B cell (primary cell): ENCODE measurements at regions not wholly inside any gene's neighbourhood (a gene's known extent, or its start where the extent isn't known, plus 50 kb on each side); places are given as distances from the start of the nearest gene placed in this dataset.

Experiments
- ATAC-seq: fragments of 200-7000 bp; cut with Tn5 transposase; one replicate; pipeline ENCODE4 v1.10.0; 2021; ENCODE audit warnings: low read depth, mild to moderate bottlenecking, moderate number of reproducible peaks, moderate library complexity
- CTCF ChIA-PET: fragments of 350-600 bp; sonication (Branson Sonifier 250); formaldehyde crosslinking; loops from one replicate; lab custom pipeline; 2021; ENCODE audit warnings: antibody characterized with exemption, inconsistent platforms; lab: Charles Lee
- POLR2A ChIA-PET: fragments of 350-600 bp; sonication (Branson Sonifier 250); formaldehyde crosslinking; loops from one replicate; lab custom pipeline; 2021; ENCODE audit warnings: antibody characterized with exemption; lab: Charles Lee
- DNase-seq: peaks from one replicate; pipeline ENCODE4 v3.0.0; 2013
- H2AFZ ChIP-seq: 2 replicates; pipeline ENCODE4 v1.6.1; 2012; ENCODE audit warnings: mild to moderate bottlenecking, low read depth, low read length; ENCODE audit not compliant: insufficient read depth, poor library complexity, severe bottlenecking
- H3K27ac ChIP-seq, 2 donors: 1 replicate in 1 of 2; 2 replicates in 1 of 2; pipeline ENCODE4 v1.5.1; 2012 to 2013; ENCODE audit warnings: low read length in 2 of 2, mild to moderate bottlenecking in 2 of 2, moderate library complexity in 1 of 2
- H3K27me3 ChIP-seq, 4 experiments: fragments of 200-600 bp in 1 of 4; sonication (generic) in 1 of 4; replicated peaks in 1 of 4; 1 replicate in 2 of 4; 2 replicates in 2 of 4; pipeline versions ENCODE4 v1.6.1 to v1.7.0; 2013 to 2016; ENCODE audit warnings: low read length in 3 of 4, mild to moderate bottlenecking in 2 of 4, mixed read lengths in 1 of 4, moderate library complexity in 1 of 4; ENCODE audit not compliant: insufficient read depth in 4 of 4, control insufficient read depth in 3 of 4; ENCODE audit errors: control extremely low read depth in 1 of 4
- H3K36me3 ChIP-seq, 2 experiments: replicated peaks in 1 of 2; 1 replicate in 1 of 2; 2 replicates in 1 of 2; pipeline versions ENCODE4 v1.6.1 to v1.7.1; 2013; ENCODE audit warnings: low read length in 1 of 2; ENCODE audit not compliant: insufficient read depth in 2 of 2, control insufficient read depth in 1 of 2; ENCODE audit errors: control extremely low read depth in 1 of 2, extremely low read depth in 1 of 2
- H3K4me1 ChIP-seq, 2 donors: fragments of 200-600 bp in 1 of 2; sonication (generic) in 1 of 2; 1 replicate in 1 of 2; 2 replicates in 1 of 2; pipeline versions ENCODE4 v1.5.1 to v1.6.1; 2013 to 2017; ENCODE audit warnings: low read length in 2 of 2; ENCODE audit not compliant: control insufficient read depth in 2 of 2, insufficient read depth in 2 of 2
- H3K4me2 ChIP-seq: replicated peaks from 2 replicates; pipeline ENCODE3; 2012; ENCODE audit warnings: mild to moderate bottlenecking, low read depth, low read length; ENCODE audit not compliant: poor library complexity, severe bottlenecking
- H3K4me3 ChIP-seq, 5 experiments: fragments of 200-600 bp in 1 of 5; sonication (generic) in 1 of 5; 1 replicate in 3 of 5; 2 replicates in 2 of 5; pipeline versions ENCODE4 v1.5.1 to v1.7.0; 2011 to 2016; ENCODE audit warnings: low read length in 4 of 5, mild to moderate bottlenecking in 4 of 5, low read depth in 2 of 5, control low read depth in 1 of 5, moderate library complexity in 1 of 5; ENCODE audit not compliant: insufficient read depth in 1 of 5; ENCODE audit errors: control extremely low read depth in 1 of 5, extremely low read depth in 1 of 5
- H3K79me2 ChIP-seq: fragments of 200-600 bp; sonication (generic); one replicate; pipeline ENCODE4 v1.6.0; 2016; ENCODE audit warnings: low read length; ENCODE audit not compliant: control insufficient read depth, insufficient read depth
- H3K9ac ChIP-seq: fragments of 200-600 bp; sonication (generic); 2 replicates; pipeline ENCODE4 v1.6.1; 2017; ENCODE audit warnings: mild to moderate bottlenecking, low read length, moderate library complexity
- H3K9me3 ChIP-seq, 3 donors: one replicate each; pipeline versions ENCODE4 v1.6.1 to v1.7.1; 2013; ENCODE audit warnings: low read length in 2 of 3; ENCODE audit not compliant: control insufficient read depth in 2 of 3, insufficient read depth in 1 of 3; ENCODE audit errors: control extremely low read depth in 1 of 3
- H4K20me1 ChIP-seq: 2 replicates; pipeline ENCODE4 v1.6.0; 2012; ENCODE audit warnings: mild to moderate bottlenecking, low read length; ENCODE audit not compliant: insufficient read depth, control insufficient read depth, poor library complexity, severe bottlenecking
- H3K27ac Mint-ChIP-seq: one replicate; pipeline ENCODE4 v1.8.0; 2021; ENCODE audit warnings: mixed read lengths
- H3K27me3 Mint-ChIP-seq: one replicate; pipeline ENCODE4 v1.8.0; 2021; ENCODE audit warnings: mixed read lengths
- H3K4me1 Mint-ChIP-seq: one replicate; pipeline ENCODE4 v1.8.0; 2021; ENCODE audit warnings: mixed read lengths
- H3K4me3 Mint-ChIP-seq: one replicate; pipeline ENCODE4 v1.8.0; 2021; ENCODE audit warnings: mixed read lengths
- H3K9me3 Mint-ChIP-seq: one replicate; pipeline ENCODE4 v1.8.0; 2022; ENCODE audit warnings: mixed read lengths; ENCODE audit not compliant: insufficient read depth
- EZH2 ChIP-seq: IDR thresholded peaks from 2 replicates; pipeline ENCODE4 v1.6.1; 2012; ENCODE audit warnings: borderline replicate concordance, low read depth, mild to moderate bottlenecking, moderate library complexity, low read length; ENCODE audit not compliant: insufficient read depth, poor library complexity, severe bottlenecking
- WGBS: methylation state at CpG from one replicate; pipeline ENCODE4 v1.1.5; 2013; ENCODE audit warnings: missing lambda C conversion rate; ENCODE audit not compliant: insufficient coverage; 5-methylcytosine and 5-hydroxymethylcytosine counted together
- intact Hi-C: fragments of 100-400 bp; cut with micrococcal nuclease; formaldehyde crosslinking; loops from one replicate; pipeline ENCODE4 v1.10.0; 2022
- TF ChIP-seq, protein P1 (sequence below): fragments of 200-600 bp; IDR thresholded peaks from one replicate; pipeline ENCODE4 v1.8.0; 2022; ENCODE audit warnings: antibody characterized with exemption, mild to moderate bottlenecking

DNA sequence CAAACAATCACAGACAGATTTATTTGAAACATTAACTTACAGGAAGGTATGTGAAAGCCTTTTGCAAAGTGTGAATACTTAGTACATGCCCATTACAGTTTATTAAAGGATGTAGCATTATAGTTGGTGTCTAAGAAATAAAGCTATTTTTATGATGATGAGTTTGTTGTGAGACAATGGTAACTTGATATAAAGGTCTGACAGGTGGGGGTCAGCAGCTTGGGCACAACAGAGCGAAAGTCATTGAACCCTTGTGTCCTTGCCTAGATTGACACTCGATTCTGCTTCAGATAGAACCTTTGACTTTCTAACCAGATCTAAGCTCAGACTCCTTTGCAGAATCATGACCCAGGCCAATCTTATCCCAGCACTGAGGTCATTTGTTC is 777.9 kb downstream of the NTRK3 start:
- H3K9me3 ChIP-seq = no peaks in the 10 kb centered on the region
- no peak overlapping the region for H3K27ac ChIP-seq
- TF ChIP-seq, protein P1, sequence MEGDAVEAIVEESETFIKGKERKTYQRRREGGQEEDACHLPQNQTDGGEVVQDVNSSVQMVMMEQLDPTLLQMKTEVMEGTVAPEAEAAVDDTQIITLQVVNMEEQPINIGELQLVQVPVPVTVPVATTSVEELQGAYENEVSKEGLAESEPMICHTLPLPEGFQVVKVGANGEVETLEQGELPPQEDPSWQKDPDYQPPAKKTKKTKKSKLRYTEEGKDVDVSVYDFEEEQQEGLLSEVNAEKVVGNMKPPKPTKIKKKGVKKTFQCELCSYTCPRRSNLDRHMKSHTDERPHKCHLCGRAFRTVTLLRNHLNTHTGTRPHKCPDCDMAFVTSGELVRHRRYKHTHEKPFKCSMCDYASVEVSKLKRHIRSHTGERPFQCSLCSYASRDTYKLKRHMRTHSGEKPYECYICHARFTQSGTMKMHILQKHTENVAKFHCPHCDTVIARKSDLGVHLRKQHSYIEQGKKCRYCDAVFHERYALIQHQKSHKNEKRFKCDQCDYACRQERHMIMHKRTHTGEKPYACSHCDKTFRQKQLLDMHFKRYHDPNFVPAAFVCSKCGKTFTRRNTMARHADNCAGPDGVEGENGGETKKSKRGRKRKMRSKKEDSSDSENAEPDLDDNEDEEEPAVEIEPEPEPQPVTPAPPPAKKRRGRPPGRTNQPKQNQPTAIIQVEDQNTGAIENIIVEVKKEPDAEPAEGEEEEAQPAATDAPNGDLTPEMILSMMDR = no peak
- no peak for TF ChIP-seq EZH2
- Mint-ChIP-seq H3K27ac (no peak overlapping the region), H3K9me3 (peaks cover 2% of the 10 kb centered on the region), H3K4me1 (no peaks in the 10 kb centered on the region), H3K27me3 (no peaks in the 10 kb centered on the region), H3K4me3 (no peak overlapping the region)
- H2AFZ ChIP-seq = no peak overlapping the region
- no peak for ATAC-seq
- H3K27me3 ChIP-seq = no peaks in the 10 kb centered on the region
- intact Hi-C loops = no loop called here
- WGBS = 78% methylated on average over 2 of the region's 2 CpGs
- no peaks in the 10 kb centered on the region for H4K20me1 ChIP-seq
- no peak overlapping the region for H3K4me3 ChIP-seq
- no peaks in the 10 kb centered on the region for H3K36me3 ChIP-seq
- H3K4me1 ChIP-seq = no peaks in the 10 kb centered on the region
- no peak overlapping the region for H3K4me2 ChIP-seq
- ChIA-PET POLR2A (no interaction called here), CTCF (no interaction called here)
- no peaks in the 10 kb centered on the region for H3K79me2 ChIP-seq
- DNase-seq = no peak
- H3K9ac ChIP-seq = no peak overlapping the region

DNA sequence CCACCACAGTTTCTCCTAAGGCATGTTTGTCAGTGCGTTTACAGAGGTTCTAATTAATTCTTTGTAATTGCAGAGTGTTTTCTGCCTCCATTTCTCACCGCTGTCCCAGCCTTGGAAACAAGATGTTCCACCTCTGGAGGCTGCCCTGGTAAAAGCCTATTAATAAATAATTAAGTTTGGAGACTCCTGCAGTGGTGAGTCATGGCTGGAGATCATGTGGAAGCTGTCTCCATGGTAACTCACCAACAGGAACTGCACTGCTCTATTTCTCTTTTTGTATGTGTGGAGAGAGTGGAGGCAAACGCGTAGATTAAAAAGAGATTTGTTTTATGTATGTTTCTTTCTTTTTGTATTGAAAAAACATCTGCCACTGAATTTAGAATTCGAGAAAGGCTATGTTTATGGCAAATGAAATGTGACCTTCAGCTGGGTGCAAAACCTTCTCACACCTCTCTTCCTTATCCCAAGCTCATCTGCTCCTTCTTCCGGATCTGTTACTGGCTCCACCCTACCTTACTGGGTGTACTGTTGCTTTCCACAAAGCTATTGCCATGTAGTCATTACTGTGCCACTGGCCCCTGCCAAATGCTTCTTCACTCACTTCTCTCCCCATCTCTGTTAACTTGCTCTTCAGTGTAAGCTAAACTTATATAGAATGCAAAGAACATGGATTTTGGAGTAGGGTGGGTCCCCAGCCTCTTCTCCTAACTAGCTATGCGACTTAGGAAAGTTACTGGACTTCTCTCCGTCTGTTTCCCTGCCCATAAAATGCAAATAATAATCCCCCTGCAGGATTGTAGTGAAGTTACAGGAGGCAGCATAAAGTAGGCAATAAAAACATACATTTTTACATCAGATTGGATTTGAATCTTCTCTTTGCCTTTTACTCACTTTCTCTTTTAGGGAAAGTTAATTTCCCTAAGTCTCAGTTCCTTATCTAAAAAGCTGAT is 778.5 kb downstream of the NTRK3 start:
- H3K4me3 Mint-ChIP-seq = no peak overlapping the region
- no peak overlapping the region for H3K4me2 ChIP-seq
- CTCF ChIA-PET = no interaction called here

More for the DNA sequence above, 778.5 kb downstream of the NTRK3 start:
- POLR2A ChIA-PET = no interaction called here
- no peak overlapping the region for H3K27ac Mint-ChIP-seq
- Histone ChIP-seq H3K36me3 (no peaks in the 10 kb centered on the region), H3K9me3 (no peaks in the 10 kb centered on the region), H3K9ac (no peak overlapping the region), H3K4me3 (no peak overlapping the region), H3K79me2 (no peaks in the 10 kb centered on the region), H4K20me1 (no peaks in the 10 kb centered on the region), H3K27ac (no peak overlapping the region), H2AFZ (no peak overlapping the region), H3K27me3 (no peaks in the 10 kb centered on the region), H3K4me1 (no peaks in the 10 kb centered on the region)
- DNase-seq (no peak), ATAC-seq (no peak)
- WGBS = 35% methylated on average over 2 of the region's 8 CpGs
- H3K27me3 Mint-ChIP-seq = no peaks in the 10 kb centered on the region
- TF ChIP-seq EZH2 = no peak
- TF ChIP-seq, protein P1 = no peak
- H3K4me1 Mint-ChIP-seq = no peaks in the 10 kb centered on the region
- peaks cover 2% of the 10 kb centered on the region for H3K9me3 Mint-ChIP-seq
- intact Hi-C loops = no loop called here
